GM21529 (cell line): ENCODE measurements at regions not wholly inside any gene's neighbourhood (a gene's known extent, or its start where the extent isn't known, plus 50 kb on each side); places are given as distances from the start of the nearest gene placed in this dataset.

Experiments used
- ATAC-seq: cut with Tn5 transposase; IDR thresholded peaks from one replicate; pipeline ENCODE4 v1.9.1; 2021; ENCODE audit not compliant: unreplicated experiment

DNA sequence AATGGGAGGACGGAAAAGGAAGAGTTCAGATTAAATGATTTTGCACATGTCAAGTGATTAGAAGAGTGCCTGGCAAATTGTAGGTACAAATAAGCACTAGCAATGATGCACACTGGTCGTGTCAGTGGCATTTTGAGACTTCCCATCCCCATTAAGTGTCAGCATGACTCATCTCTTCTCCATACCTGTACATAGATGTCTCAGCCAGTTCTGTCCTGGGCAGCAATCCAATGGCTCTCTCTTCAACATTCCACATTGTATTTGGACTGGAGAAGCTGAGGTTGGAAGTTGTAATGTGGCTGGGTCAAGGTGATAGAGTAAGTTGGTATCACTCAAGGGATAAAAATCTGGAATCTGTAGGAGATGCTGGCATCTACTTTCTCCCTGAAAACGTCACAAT, 742.7 kb downstream of the VRK1 start:
- ATAC-seq: no peak

DNA sequence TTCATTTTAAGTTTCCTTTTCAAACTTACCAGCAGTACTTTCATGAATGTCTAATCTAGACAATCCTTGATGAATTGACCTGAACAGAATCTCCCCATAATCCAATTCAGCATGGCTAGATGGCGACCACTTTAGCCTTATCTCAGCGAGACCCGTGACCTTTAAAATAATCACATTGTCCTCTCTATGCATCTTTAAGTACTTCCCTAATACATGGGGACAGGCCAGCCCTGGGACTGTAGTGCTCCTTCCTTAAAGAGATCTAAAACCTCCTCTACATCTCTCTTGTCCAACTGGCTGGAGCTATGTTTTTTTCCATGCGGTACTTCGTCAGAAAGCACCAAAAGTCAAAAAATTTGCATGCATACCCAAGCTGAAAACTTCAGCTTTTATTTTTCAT, 746.0 kb downstream of the VRK1 start:
- ATAC-seq: no peak

DNA sequence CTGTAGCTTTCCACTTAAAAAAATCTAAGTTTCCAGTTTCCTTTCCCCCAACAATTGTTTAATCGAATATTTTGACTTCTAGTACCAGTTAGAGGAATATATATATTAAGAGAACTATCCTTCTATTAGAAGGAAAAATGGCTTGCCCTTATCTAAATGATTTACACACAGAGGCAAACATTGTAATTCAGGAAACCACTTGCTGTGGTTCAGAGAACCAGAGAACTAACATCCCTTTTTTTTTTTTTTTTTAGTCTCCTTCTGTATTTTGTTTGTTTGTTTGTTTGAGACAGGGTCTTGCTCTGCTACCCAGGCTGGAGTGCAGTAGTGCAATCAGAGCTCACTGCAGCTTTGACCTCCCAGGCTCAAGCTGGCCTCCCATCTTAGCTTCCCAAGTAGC, 746.6 kb downstream of the VRK1 start:
- no peak for ATAC-seq

DNA sequence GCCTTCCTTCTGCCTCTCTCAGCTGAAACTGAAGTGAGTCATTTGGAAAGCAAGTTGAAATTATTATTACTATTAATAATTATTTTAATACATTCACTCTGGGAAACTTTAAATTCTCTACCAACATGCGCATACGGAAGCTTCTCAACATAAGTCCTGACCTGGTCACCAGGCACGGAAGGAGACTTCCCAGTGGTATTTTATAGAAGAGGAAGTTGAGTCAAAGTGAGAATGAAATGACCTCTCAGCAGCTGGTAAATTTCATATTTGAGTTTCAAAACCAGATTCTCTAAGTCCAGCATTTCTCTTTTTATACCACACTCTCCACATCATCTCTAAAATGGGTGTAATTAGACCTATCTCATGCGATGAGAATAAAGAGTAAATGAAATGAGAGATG, 747.4 kb downstream of the VRK1 start:
- no peak for ATAC-seq

DNA sequence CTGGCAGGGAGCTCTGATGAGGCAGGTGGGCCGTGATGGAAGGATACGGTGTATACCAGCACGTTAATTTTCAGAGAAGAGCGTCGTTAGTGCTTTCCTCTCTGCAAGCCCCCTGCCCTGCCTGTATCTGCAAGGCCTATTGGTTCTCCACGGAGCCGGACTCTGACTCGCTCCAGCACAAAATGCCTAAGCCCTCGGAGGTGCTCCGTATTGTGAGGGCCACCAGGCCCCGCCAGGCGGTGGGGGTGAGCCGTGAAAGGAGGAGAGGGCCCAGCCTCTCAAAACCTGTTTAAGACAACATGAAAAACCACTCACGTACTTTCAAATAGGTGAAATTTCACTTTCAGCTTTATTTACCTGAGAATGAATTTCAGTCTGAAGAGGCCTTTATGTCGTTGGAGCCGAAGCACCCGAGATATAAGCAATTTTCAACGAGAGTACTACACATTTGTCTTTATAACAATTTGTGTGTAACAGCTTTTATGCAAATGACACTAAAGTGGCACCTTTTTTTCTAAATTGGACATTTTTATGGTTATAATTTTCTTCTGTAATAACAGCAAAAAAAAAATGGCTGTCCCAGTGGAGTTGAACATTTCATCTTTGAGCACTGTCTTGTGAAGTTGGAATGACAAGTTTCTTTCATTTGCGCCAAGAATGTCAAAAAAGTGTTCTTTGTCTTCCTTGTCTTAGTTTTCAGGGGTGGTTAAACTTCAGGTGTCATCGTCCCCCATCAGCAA, 749.5 kb downstream of the VRK1 start:
- ATAC-seq: no peak

DNA sequence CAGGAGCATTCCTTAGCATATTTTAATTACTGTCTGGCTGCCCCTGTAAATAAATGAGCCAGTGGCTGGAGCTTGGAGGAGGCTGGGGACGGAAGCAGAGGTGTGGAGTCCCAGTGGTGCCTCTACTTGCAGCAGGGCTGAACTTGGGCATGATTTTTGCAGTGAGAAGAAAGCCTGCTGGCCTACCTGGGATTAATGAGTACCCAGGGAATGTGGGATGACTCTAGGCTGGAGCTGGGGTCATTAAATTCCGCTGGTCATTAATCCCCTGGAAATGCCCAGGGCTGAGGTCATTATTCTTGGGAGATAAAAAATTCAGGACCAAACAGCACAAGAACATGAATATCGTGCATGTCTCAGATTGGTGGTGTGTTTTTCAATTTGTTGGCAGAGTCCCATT, 753.3 kb downstream of the VRK1 start:
- no peak for ATAC-seq

DNA sequence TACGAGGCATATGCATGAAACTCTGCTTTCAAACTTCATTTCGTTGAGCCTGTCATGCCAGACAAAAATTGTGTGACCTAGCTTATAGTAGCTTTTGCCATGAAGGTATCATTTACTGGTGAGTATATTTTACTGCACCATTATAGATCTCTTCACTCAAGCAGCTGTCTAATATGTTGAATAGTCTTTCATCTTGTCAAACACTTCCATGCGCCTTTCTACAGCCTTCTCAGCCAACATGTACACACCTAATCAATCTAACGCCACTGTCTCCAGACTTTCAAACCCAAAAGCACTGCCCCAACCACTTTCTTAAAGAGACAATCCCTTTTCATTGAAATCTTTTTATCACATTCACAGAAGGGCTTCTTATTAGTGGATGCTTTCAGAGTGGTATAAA, 757.4 kb downstream of the VRK1 start:
- ATAC-seq: no peak

DNA sequence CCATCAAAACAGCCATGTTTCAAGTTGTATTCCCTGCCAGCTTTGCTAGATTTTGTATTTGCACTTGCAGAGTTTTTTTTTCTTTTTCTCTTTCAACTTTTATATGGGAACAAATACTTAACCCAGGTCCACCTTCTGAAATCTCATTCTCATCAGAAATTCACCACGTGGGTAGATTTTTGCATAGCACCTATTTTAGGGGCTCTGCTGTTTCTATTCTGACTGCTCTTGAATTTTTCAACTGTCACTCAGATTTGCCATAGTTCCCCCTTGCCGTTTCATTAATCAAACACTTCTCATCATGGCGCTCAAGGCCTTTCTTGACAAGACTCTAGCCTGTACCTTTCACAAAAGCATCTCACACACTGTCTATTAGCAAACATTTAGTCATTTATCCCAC, 767.2 kb downstream of the VRK1 start:
- no peak for ATAC-seq

DNA sequence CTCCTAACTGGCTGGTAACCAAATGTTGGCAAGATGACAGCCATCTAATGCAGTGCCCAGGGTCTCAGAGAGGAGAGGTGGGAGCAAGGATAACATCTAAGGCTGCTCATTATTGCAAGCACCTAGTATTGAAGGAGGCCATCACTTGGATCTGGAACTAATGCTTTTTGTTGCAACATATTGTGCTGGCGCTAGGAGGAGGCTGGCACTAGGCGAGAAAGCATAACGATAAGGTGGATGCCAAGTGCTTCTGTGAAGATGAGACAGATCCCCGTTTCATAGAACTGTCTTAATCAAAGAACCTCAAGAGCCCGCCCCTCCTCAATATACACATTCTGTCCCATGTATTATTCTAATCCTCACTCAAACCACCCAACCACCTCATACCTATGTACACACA, 774.0 kb downstream of the VRK1 start:
- no peak for ATAC-seq

DNA sequence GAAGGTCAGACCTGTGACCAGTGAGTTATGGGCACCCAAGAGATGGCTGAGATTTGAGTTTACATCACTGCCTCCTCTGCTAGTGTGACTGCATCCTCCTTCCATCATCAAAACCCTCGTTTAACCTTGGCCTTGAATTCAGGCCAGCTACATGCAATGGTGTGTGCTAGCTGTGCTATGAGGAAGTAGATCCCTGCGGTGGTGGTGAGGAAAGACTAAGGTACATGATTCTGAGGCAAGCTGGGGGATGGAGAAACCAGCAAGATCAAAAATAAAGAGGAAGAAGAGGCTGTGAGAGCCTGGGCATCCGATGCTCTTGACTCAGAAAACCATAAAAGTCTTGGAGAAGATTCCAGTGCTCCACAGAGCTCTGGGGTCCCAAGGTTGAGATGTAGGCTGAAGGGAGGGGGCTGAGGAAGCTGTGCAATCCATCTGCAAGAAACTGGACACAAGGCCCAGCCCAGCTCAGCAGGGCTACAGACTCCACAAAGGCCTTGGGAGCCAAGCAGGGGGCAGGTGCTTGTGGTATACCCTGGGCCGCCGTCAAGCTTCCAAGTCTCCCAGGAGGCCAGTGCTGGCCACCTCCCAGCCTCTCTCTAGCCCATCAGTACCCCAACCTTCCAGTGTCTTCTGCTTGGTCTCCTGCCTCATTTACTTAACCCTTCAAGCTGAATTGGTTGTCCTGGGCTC, 774.8 kb downstream of the VRK1 start:
- ATAC-seq: no peak

DNA sequence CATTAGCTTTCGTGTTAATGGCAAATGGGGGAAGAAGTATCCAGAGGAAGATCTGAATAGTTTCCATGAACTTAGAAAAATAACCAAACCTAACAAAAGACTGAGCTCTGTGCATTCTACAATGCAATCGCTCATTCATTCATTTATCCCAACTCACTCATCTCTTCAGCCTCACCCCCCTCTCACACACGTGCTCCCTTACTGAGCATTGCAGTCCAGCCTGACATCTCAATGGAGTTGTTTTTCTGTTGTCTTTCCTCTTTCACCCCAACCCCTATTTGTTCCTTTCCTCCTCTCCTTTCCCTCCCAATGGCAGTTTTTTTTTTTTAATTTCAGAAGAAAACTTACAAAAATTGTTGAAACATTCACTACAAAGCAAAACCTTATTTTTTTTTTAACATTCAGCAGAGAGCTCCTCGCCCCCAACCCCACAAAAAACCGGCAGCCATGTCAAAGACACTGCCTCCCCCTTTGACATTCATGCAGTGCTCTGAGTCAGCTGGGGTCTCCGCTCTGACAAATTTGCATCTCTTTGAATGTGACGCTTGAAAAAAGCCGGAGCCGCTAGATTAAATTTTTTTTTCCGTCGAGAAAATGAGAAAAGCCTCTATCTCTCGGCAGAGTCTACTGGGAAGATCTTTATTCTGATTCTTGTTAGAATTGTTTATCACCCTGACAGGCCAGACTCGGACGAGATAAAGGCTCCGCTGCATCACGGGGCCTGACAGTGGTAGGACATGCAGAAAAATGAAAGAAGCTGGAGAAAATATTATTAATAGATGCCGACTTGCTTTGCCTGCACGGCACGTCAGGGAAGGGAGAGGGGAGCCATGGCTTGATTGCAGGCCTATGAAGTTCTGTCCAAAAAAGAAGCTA, 775.6 kb downstream of the VRK1 start:
- ATAC-seq: no peak

DNA sequence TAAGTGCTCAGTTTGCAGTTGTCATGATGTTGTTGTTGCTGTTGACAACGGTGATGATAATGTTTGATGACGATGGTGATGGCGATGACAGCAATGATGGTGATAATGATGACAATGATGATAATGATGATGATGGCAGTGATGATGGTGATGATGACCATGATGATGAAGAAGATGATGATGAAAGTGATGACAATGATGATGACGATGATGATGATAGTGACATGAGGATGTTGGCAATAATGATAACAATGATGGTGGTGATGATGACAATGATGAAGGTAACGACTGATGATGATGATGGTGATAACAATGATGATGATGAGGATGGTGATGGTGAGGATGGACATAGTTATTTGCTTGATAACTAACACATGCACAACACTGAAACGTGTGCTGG, 778.5 kb downstream of the VRK1 start:
- ATAC-seq: no peak

DNA sequence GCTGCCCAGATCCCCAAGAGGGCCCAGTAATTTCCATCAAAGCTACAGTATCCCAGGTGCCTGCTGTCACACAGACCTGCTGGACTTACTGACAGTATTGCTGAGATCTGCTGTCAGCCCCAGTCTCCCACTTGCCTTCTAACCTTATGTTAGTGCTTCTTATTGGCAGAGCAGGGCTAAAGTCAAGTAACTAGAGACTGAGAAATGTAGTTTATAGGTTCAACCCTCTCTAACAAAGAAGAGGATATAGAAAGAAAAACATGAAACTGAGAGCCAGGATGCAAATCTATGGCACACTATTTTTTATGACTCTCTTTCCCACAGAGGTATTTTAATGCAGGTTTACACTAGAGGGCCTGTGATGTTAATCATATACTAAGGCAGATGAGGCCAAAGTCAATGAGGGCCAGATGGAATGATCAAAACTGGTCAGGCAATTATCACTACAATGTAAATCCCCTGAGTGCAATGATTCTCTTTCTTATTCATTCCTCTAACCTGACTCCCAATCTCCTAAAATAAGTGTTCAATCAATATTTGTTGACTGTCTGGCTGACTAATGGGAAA, 781.9 kb downstream of the VRK1 start:
- ATAC-seq: no peak

DNA sequence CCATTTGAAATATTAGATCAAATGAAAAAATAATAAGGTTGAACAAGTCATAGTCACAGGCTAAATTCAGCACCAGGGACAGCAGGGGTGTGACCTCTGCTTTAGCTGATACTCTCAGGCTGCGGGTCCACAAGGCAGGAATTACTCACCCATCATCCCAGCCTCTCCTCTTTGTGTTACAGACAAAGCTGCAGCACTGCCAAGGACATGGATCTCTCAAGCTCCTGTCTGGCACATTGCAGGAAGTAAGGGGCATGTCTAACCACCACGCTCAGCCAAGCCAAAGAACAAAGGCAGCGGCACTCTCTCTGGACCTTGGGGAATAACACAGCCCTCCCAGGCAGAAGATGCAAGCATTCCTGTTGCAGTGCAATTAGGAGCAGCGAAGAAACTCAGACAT, 783.8 kb downstream of the VRK1 start:
- no peak for ATAC-seq

DNA sequence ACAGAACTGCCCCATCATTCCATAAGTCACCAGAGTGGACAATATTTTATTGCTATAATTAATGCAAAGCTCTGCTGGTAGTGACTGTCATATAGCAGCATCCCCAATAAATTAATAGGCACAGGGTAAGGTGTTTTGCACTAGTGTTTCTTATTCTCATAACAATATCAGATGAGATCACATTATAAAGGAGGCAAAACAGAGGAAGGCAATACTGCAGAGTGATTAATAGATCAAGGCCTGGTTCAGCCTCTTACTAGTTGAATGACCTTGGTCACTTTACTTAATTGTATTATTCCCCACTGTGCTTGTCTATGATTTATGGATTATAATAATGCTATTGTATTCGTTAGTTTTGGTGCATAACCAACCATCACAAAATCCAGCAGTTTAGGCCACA, 784.8 kb downstream of the VRK1 start:
- no peak for ATAC-seq

DNA sequence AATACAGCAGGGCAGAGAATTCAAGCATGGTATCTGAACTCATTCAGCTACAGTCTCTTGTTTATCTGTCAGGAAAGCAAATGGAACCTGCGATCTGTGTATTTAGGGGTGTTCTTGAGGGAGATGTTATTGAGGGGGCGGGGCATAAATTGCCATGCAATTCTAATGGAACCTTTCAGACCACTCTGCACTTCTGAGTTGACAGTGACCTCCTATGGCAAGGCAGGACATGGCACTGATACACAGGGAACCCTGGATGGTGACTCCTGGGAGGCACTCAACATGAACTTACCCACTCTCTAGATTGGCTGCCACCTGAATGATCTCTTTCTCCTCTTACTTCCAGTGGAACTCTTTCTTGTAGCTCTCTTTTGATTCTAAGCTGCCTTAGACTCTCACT, 787.3 kb downstream of the VRK1 start:
- ATAC-seq: no peak

DNA sequence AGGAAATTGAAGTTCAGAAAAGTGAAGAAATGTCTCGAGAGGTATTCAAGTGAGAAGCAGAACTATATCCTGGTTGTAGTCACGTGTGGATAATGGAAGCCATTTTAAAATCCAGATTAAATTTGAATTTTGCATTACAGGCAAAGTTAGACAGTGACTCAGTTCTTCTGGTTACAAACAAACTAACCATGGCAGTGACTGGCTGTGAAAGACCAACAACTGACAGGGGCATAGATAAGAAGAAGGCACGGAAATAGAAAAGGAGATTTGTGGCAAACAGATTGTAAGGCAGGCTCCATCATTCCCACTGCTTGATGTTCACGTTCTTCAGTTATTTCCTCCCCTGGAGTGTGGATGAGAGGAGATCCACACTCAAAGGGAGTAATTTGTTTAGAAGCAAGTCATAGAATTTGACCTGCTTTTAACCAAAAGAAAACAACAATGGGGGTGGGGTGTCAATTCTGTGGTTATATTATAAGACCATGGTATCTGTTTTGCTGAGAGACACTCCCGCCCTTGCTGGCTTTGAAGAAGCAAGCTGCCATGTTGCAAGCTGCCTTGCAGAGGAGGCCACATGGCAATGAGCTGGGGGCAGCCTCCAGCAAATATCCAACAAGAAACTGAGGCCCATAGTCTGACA, 795.3 kb downstream of the VRK1 start:
- ATAC-seq: no peak

DNA sequence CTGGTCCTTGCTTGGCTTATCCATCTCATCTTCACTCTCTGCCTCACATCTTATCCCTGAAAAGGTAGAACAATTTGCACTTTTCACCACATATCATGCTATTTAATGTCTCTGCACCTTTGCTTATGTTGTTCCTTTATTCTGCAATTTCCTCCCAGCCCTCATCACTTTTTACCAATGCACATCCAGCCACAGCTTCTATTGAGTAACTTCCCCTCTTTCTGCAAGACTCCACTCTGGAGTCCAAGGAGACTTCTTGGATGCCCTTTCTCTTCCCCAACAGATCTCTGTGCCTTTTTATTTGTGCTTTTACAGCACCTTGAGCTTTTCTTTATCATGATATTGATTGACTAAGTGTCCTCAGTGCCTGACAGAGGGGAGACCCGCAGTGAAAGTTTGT, 797.1 kb downstream of the VRK1 start:
- ATAC-seq: no peak

DNA sequence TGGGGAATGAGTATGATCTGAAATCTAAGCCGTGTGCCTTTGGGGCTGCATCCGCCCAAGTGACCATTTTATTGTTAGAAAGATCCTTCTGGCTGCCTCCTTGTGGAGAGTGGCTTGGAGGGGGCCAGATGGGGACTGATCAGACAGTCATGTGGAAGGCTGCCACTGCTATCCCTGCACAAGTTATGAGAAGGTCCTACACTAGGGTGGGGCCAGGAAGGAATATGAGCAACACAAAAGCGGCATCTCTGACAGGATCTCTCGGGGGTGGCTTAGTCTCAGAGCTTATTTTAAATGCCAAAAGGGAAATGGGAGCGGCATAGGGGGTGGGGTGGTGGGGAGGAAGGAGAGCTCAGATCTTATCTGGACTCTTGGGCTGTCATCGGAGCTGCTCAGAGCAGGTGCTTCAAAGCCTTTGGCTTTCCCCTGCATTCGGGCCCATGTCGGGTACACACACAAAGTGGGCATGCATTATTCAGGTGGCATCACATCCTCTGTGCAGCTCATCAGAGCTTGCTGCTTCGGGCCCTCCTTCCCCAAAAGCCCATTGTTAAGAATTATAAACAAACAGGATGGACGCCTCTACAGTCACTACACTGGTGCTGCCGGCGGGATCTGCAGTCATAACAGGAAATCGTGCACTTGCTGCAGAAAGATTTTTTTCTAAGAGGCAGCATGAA, 805.4 kb downstream of the VRK1 start:
- no peak for ATAC-seq

DNA sequence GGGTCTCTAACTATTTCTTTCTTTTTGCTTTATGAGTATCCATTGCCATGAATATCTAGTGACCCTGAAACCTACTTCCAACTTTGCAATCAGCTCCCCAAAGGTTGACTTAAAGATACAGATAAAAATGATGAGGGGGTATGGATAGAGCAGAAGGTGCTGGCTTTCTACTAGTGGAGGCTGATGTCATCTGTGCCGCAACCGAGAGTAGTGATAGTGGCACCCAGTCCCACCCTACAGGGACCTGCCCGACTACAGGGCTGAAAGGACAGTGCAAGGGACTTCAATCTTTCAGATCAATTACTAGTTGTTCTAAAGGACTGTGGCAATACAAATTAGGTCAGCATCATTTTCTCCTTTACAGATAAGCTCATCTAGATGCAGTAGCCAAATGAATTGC, 806.0 kb downstream of the VRK1 start:
- no peak for ATAC-seq

DNA sequence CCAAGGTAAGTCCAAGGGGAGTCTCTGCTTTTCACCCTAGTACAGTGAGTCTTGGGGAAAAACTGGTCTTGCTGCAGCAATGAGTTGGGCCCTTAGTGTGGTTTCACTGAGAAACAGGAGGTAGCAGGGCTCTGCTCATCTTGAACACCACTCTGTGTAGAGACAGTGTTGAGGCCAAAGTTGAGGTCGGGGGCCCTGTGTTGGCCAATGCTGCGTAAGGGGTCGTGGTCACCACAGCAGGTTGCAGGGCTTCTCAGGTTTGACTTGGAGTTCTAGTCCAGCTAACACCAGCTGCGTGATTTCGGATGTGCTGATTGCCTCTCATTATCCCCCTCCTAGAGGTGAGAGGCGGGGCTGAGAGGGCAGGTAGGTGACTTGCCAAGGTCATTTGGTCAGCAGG, 807.5 kb downstream of the VRK1 start:
- no peak for ATAC-seq
